ENCODE measurements at regions not wholly inside any gene's neighbourhood (a gene's known extent, or its start where the extent isn't known, plus 50 kb on each side); places are given as distances from the start of the nearest gene placed in this dataset.

DNA sequence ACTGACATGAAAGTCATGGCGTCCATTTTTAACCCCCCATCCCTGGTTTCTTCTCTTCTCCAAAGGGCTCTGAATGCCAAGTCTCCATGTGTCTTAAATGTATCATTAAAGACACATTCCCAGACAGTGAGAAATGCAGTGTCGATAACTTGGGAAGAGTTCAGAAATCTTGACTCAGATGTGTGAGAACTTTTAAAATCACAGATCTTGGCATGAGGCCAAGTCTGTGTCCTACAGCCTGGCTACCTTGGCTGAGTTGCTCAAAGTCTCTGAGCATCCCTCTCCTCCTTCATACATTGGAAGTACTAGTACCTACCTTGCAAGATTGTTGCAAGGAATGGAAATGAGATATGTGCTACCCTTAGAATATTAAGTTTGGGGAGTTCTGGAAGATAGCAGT is 1046.5 kb upstream of the RBFOX1 start:
- peaks cover 4% of the 10 kb centered on the region for H3K9me3 ChIP-seq (replicated peaks; ENCODE audit: control insufficient read depth, insufficient read depth, low read length)
- FAIRE-seq (no peak), DNase-seq (ENCODE audit: low read depth, low spot score) (no peak)
- no peaks in the 10 kb centered on the region for H4K20me1 ChIP-seq (replicated peaks; ENCODE audit: control insufficient read depth, extremely low read depth, insufficient read depth, low read length)
- no peaks in the 10 kb centered on the region for H3K27me3 ChIP-seq (ENCODE audit: control insufficient read depth in 2 of 2, insufficient read depth in 2 of 2, low read length in 2 of 2)
- CTCF ChIA-PET = no interaction called here
- no peaks in the 10 kb centered on the region for H3K9me1 ChIP-seq (replicated peaks; ENCODE audit: control insufficient read depth, extremely low read depth, insufficient read depth, low read length)
- H3K4me3 ChIP-seq (replicated peaks in 1 of 3; ENCODE audit: insufficient read depth in 1 of 3, low read depth in 1 of 3, low read length in 3 of 3) = no peak overlapping the region
- intact Hi-C loops (cut with micrococcal nuclease) = no loop called here
- no peak overlapping the region for H3K27ac ChIP-seq (ENCODE audit: insufficient read depth, low read depth, low read length)
- no peaks in the 10 kb centered on the region for H3K36me3 ChIP-seq (ENCODE audit: control insufficient read depth in 2 of 2, extremely low read depth in 1 of 2, insufficient read depth in 2 of 2, low read length in 2 of 2)
- POLR2A ChIA-PET = no interaction called here
- H2AFZ ChIP-seq (ENCODE audit: low read depth, low read length) = no peak overlapping the region
- dilution Hi-C loops (cut with MboI; ENCODE audit: extremely low pct_ligation_motif_present, low sequenced_read_pairs) = no loop called here
- TF ChIP-seq JUN (IDR thresholded peaks at IDR 0.05; ENCODE audit: borderline replicate concordance, insufficient read depth, insufficient read length, low read depth) (no peak), GATA2 (IDR thresholded peaks at IDR 0.05; ENCODE audit: insufficient read depth, insufficient read length, low read depth, low read length) (no peak), POLR2AphosphoS5 (IDR thresholded peaks at IDR 0.05; ENCODE audit: insufficient read depth, low read depth, low read length) (no peak), EZH2 (IDR thresholded peaks at IDR 0.05; ENCODE audit: borderline replicate concordance, low read depth, low read length, severe bottlenecking) (no peak), CTCF (IDR thresholded peaks at IDR 0.05; ENCODE audit: extremely low read depth in 1 of 2, insufficient read depth in 1 of 2, low read depth in 1 of 2, low read length in 2 of 2) (no peak), POLR2A (IDR thresholded peaks at IDR 0.05; ENCODE audit: low read depth, low read length) (no peak), MYC (IDR thresholded peaks at IDR 0.05; ENCODE audit: low read depth, low read length) (no peak)
- TF ChIP-seq, protein P1, sequence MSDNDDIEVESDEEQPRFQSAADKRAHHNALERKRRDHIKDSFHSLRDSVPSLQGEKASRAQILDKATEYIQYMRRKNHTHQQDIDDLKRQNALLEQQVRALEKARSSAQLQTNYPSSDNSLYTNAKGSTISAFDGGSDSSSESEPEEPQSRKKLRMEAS (IDR thresholded peaks at IDR 0.05; ENCODE audit: insufficient read depth, insufficient read length) = no peak
- H3K4me1 ChIP-seq (ENCODE audit: control insufficient read depth, extremely low read depth, insufficient read depth, low read length) = no peaks in the 10 kb centered on the region
- no peak overlapping the region for H3K9ac ChIP-seq (replicated peaks; ENCODE audit: extremely low read depth, insufficient read depth, low read length)
- H3K4me2 ChIP-seq (ENCODE audit: insufficient read depth, low read length) = no peak overlapping the region
- no peaks in the 10 kb centered on the region for H3K79me2 ChIP-seq (ENCODE audit: control insufficient read depth, insufficient read depth, low read length)
- no TSS peak for BruUV-seq (replicated peaks)
